H1 (cell line): ENCODE measurements at regions not wholly inside any gene's neighbourhood (a gene's known extent, or its start where the extent isn't known, plus 50 kb on each side); places are given as distances from the start of the nearest gene placed in this dataset.

Source experiments
- BRCA1 ChIP-seq: IDR thresholded peaks from 2 replicates; pipeline ENCODE4 v1.6.1; 2012; ENCODE audit warnings: low read depth, low read length, improper control_type of control experiment
- CEBPB ChIP-seq: IDR thresholded peaks from 2 replicates; pipeline ENCODE4 v1.6.1; 2012; ENCODE audit warnings: low read depth, low read length
- CREB1 ChIP-seq: IDR thresholded peaks from 2 replicates; pipeline ENCODE4 v1.6.1; 2012; ENCODE audit warnings: inconsistent platforms
- EP300 ChIP-seq, 2 experiments: IDR thresholded peaks; 1 replicate in 1 of 2; 2 replicates in 1 of 2; pipeline ENCODE4 v1.6.1; 2011 to 2012; ENCODE audit warnings: low read depth in 2 of 2, low read length in 2 of 2, mild to moderate bottlenecking in 2 of 2, borderline replicate concordance in 1 of 2, inconsistent platforms in 1 of 2, moderate library complexity in 1 of 2
- KDM5A ChIP-seq: fragments of 200-600 bp; IDR thresholded peaks from 2 replicates; pipeline ENCODE4 v1.7.1; 2012; ENCODE audit warnings: mild to moderate bottlenecking, low read length, inconsistent platforms, mixed read lengths
- SP1 ChIP-seq: IDR thresholded peaks from 2 replicates; pipeline ENCODE4 v1.6.1; 2011; ENCODE audit warnings: low read depth, low read length
- TBP ChIP-seq: IDR thresholded peaks from 2 replicates; pipeline ENCODE4 v1.6.1; 2011; ENCODE audit warnings: low read depth, low read length, improper control_type of control experiment
- TEAD4 ChIP-seq: IDR thresholded peaks from 2 replicates; pipeline ENCODE4 v1.6.1; 2012; ENCODE audit warnings: low read depth, low read length, inconsistent platforms, mixed read lengths
- YY1 ChIP-seq: IDR thresholded peaks from 2 replicates; pipeline ENCODE4 v1.6.1; 2011; ENCODE audit warnings: low read depth, mild to moderate bottlenecking, low read length
- ZNF274 ChIP-seq: IDR thresholded peaks from 2 replicates; pipeline ENCODE4 v1.7.0; 2012; ENCODE audit warnings: low read length, borderline replicate concordance; ENCODE audit errors: extremely low read depth
- TF ChIP-seq, protein P1 (sequence below), 3 experiments: IDR thresholded peaks; 1 replicate in 2 of 3; 2 replicates in 1 of 3; pipeline versions ENCODE4 v1.5.1 to v1.6.1; 2011; ENCODE audit warnings: low read length in 3 of 3, mild to moderate bottlenecking in 3 of 3, inconsistent platforms in 2 of 3, low read depth in 1 of 3, moderate library complexity in 1 of 3; ENCODE audit not compliant: insufficient read depth in 1 of 3; ENCODE audit errors: control extremely low read depth in 1 of 3
- TF ChIP-seq, protein P2 (sequence below): IDR thresholded peaks from 2 replicates; pipeline ENCODE4 v1.6.1; 2012; ENCODE audit warnings: inconsistent platforms

DNA sequence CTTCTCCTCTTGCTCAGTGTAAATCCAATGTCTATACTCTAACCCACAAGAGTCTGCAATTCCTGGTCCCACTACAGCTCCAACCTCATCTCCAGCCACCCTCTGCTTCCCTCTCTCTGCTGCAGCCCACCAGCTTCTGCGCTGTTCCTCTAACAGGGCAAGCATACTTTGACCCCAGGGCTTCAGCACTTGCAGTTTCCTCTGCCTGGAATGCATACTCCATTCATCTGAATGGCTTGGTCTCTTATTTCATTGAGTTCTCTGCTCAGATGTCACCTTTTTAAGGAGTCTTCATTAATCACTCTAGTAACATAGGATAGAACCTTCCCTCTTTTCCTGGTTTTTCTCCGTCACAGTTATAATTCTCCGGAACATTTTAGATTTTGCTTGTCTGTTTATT is 141.6 kb downstream of the BUD13 start:
- TF ChIP-seq YY1, result no peak
- TF ChIP-seq, protein P1, sequence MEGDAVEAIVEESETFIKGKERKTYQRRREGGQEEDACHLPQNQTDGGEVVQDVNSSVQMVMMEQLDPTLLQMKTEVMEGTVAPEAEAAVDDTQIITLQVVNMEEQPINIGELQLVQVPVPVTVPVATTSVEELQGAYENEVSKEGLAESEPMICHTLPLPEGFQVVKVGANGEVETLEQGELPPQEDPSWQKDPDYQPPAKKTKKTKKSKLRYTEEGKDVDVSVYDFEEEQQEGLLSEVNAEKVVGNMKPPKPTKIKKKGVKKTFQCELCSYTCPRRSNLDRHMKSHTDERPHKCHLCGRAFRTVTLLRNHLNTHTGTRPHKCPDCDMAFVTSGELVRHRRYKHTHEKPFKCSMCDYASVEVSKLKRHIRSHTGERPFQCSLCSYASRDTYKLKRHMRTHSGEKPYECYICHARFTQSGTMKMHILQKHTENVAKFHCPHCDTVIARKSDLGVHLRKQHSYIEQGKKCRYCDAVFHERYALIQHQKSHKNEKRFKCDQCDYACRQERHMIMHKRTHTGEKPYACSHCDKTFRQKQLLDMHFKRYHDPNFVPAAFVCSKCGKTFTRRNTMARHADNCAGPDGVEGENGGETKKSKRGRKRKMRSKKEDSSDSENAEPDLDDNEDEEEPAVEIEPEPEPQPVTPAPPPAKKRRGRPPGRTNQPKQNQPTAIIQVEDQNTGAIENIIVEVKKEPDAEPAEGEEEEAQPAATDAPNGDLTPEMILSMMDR (IDR thresholded peaks at IDR 0.05; ENCODE audit: control extremely low read depth in 1 of 3, insufficient read depth in 1 of 3, low read depth in 1 of 3, low read length in 3 of 3), result no peak
- no peak for TF ChIP-seq TBP
- no peak for TF ChIP-seq CREB1
- TF ChIP-seq EP300 (IDR thresholded peaks at IDR 0.05; ENCODE audit: borderline replicate concordance in 1 of 2, low read depth in 2 of 2, low read length in 2 of 2), result no peak
- no peak for TF ChIP-seq BRCA1
- no peak for TF ChIP-seq TEAD4
- TF ChIP-seq CEBPB, result no peak
- TF ChIP-seq ZNF274, result no peak
- TF ChIP-seq, protein P2, sequence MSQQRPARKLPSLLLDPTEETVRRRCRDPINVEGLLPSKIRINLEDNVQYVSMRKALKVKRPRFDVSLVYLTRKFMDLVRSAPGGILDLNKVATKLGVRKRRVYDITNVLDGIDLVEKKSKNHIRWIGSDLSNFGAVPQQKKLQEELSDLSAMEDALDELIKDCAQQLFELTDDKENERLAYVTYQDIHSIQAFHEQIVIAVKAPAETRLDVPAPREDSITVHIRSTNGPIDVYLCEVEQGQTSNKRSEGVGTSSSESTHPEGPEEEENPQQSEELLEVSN, result no peak
- no peak for TF ChIP-seq KDM5A
- no peak for TF ChIP-seq SP1
